GM12873 (cell line): ENCODE measurements at regions not wholly inside any gene's neighbourhood (a gene's known extent, or its start where the extent isn't known, plus 50 kb on each side); places are given as distances from the start of the nearest gene placed in this dataset.

Source experiments
- CTCF ChIP-seq: IDR thresholded peaks from 2 replicates; pipeline ENCODE4 v1.5.1; 2012; ENCODE audit warnings: low read depth, mild to moderate bottlenecking, moderate library complexity, low read length, control low read depth; ENCODE audit not compliant: insufficient read depth; ENCODE audit errors: missing control alignments

GRCh38 chr14:53350429-53350828 is 197.3 kb upstream of the DDHD1 start:
- TF ChIP-seq CTCF, result no peak

- no peak for TF ChIP-seq CTCF
Measured at GRCh38 chr14:53346988-53347387, 193.9 kb upstream of the DDHD1 start.

- TF ChIP-seq CTCF, result no peak
Measured at GRCh38 chr14:53341324-53341723, 188.2 kb upstream of the DDHD1 start.

GRCh38 chr14:53338192-53338591 is 185.1 kb upstream of the DDHD1 start:
- no peak for TF ChIP-seq CTCF

- TF ChIP-seq CTCF, result no peak
Measured at GRCh38 chr14:53336729-53337128, 183.6 kb upstream of the DDHD1 start.

GRCh38 chr14:53333809-53334208 is 180.7 kb upstream of the DDHD1 start:
- no peak for TF ChIP-seq CTCF

- no peak for TF ChIP-seq CTCF
Measured at GRCh38 chr14:53331921-53332320, 178.8 kb upstream of the DDHD1 start.
